COLO668 (cell line): ENCODE measurements at regions not wholly inside any gene's neighbourhood (a gene's known extent, or its start where the extent isn't known, plus 50 kb on each side); places are given as distances from the start of the nearest gene placed in this dataset.

ENCODE experiments used
- DNase-seq: peaks from one replicate; lab custom pipeline; 2025; ENCODE audit not compliant: unreplicated experiment; lab: John Stamatoyannopoulos, UW

DNA sequence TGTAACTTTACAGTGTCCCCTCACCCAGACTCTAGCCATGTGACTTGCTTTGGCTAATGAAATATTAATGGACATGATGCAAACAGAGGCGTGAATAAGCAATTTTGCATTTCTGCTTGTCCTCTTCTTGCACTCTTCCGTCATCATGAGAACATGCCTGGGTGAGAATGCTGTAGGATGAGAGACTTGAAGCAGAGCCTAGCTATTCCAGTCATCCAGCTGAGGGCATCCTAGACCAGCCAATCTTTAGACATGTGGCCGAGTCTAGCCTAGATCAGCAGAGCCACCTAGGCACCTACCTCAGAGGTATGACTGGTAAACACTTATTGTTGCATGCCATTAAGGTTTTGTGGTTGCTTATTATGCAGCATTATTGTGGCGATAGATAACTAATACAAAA, 450.5 kb upstream of the AZI2 start:
- peak; percentile 2 for DNase-seq

DNA sequence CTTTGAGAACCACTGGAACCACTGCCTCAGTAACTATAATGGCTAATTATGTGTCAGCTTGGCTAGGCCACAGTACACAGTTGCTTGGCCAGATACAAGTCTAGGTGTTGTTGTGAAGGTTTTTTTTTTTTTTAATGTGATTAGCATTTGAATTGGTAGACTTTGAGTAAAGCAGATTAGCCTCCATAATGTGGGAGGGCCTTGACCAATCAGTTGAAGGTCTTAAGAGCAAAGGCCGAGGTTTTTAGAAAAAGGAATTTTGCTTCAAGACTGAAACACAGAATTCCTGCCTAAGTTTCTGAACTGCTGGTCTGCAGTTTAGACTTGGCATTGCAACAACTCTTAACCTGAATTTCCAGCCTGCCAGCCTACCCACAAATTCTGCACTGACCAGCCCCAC, 451.6 kb upstream of the AZI2 start:
- no peak for DNase-seq

DNA sequence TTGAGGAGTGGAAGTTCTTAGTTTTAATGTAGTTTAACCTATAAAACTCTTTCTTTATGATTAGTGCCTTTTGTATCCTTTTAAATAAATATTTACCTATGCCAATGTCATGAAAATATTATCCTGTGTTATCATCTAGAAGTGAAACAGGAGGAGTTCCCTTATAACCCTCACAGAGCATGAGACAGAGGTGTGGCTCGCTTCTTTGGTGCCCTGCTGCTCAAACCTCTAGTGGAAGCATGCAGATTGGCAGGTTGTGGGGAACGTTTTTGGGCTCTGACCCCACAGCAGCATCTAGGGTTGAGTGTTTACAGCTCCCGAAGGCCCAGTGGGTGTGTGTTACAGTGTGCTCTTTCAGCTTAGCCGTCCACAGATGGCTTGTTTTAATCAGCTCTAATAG, 459.4 kb upstream of the AZI2 start:
- no peak for DNase-seq

DNA sequence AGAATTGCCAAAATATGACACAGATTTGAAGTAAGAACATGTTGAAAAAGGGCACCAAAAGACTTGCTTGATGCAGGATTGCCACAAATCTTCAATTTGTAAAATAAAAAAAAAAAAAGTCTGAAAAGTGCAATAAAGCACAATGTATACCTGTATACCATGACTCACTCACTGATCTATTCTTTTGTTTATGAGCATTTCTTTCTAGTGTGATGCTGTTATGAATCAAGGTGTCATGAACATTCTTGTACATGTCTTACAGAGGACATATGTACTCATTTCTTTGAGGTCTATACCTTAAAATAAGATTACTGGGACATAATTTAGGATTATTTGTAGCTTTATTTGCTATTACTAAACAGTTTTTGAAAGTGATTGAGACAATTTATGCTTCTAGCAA, 464.9 kb upstream of the RBMS3 start:
- DNase-seq: no peak

DNA sequence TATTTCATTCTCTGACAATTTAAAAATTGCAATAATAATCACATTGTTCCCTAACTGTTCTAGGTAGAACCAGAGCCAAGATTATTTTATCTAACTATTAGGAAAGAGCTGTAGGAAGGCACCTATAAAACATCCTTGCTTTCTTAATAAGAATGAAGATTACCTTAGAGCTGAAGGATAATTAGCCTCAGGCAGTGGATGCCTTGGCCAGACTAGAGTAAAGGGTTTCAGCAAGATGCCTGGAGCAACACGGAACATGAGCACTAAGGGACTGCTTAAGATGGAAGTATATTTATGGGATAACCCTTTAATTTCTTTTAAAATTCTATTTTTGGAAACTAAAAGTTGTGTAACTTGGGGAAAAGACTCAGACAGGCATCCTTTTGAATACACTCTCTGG, 456.6 kb upstream of the RBMS3 start:
- DNase-seq: no peak

DNA sequence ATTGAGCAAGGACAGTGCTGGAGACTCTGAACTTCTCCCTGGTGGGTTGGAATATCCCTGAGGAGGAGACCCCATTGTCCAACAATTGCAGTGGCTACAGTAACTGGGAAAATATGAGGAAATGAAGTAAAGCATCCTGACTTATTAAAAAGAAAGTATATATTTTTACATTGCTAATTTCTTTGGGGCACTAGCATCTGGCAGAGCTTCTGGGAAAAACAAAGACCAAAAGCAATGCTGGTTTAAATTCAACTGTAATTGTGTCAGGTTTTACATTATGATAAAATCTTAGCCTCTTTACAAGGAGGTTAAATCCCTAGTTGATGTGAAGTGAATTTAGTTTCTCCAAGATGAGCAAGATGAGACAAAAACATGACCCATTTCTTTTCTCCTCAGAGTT, 454.0 kb upstream of the RBMS3 start:
- no peak for DNase-seq

DNA sequence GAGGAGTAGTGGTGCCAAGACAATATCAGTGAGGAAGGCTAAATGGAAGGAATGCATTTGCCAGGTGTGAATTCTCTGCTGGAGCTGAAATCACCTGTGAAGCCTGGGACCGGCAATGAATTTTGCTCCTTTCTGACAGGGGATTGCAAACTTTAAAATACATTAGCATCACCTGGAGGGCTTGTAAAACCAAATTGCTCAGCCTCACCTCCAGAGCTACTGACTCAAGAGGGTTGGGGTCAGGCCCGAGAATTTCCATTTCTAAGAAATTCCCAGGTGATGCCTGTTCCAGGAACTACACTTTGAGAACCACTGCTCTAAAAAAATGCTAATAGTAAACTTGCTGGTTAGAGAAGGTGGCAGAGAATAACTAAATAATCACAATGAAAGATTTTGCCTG, 445.6 kb upstream of the RBMS3 start:
- no peak for DNase-seq

DNA sequence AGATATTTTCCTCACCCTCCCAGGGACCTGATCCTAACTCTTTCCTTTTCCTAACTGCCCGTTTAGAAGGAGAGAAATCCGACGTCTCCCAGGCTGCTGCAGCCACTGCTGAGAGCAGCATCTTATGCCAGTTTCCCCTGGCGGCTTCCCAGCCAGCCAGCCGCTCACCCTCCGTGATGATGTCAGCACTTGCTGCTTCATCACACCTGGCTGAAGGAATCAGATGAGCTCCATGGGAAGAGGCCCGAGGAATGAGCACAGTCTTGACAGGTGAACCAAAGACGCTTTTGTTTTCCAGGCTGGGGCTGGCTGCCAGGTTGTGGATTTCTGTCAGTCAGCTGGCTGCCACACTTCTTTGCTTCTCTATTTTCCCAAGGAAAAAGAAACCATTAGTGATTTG, 445.1 kb upstream of the RBMS3 start:
- no peak for DNase-seq

DNA sequence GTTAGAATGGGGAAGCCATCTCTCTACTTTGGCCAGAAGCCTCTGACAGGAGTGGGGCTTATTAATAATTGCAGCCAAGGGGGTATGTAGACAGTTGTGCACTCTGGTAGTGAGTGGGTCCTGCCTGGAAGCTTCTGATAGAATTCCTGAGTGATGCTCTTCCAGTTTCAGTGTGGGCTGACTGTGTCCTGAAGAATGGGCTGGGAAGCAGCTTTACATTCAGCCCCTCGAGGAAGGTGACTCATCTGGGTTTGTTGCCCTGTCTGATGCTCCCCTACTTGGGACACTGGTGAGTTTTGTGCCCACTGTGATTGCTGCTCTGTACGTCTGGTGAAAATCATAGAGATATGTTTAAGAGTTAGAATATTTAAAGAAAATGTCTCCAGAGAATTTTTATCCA, 444.7 kb upstream of the RBMS3 start:
- no peak for DNase-seq

DNA sequence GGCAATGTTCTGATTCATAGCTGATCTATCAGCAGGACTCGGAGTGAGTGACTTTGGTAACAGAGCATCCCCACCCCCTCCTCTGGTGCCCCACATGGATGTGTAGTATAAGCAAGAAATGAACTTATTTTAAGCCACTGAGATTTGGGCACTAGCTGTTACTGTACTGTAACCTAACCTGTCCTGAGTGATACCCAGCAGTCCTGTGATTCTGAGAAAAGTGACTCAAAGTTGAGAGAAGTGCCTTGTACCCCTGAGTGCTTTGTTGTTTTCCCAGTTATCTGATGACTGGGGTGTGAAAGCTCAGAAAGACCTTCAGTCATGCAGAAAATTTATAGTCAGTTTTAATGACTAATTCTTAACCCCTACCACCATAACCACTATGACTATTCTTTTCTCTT, 439.9 kb upstream of the RBMS3 start:
- no peak for DNase-seq

DNA sequence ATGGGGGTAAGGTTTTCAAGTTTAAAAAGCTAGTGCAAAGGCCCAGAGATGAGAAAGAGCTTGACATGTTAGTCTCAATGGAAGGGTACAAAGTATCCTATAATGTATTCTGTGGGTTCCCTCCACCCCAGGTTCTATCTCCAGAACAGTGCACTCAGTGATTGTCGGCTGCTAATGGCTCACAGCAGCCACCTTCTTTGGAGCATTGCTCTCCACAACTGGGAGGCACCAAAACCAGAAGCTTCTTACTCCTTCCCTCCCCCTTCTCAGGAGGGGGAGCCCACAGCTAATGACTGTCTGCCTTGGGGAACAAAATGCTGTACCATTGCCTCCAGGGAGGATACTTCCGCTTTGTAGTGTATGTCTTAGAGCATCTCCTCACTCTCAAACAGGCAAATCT, 439.4 kb upstream of the RBMS3 start:
- no peak for DNase-seq

DNA sequence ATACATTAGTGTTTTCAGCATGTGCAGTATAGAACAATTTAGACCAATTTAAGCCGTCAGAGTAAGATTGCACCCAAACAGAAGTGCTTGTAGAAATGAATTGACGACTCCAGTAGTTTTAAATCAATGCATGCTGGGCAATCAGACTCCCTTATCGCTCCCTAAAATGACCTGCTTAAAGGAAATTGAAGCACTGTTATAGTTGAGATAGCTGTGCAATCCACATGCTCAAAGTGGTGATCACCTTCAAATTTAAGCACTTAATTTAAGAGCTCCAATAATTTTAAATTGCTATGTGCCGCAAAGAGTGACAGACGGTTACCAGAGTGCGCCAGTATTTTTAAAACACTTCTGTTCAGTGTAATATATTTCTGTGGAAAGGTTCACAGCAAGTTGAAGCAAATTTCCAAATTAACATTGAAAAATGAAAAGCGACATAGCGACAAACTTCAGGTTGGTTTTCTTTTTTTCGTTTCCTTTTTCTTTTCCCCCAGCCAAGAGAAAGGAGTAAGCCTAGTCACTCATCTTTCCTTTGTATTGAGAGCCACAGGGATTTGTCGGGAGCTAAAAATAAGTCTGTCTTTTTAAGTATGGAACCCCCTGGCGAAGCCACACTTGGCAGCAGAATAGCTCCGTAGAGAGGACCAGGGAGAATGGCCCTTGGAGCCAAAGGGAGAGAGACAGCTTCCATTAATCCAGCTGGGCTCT, 436.4 kb upstream of the RBMS3 start:
- DNase-seq: no peak

DNA sequence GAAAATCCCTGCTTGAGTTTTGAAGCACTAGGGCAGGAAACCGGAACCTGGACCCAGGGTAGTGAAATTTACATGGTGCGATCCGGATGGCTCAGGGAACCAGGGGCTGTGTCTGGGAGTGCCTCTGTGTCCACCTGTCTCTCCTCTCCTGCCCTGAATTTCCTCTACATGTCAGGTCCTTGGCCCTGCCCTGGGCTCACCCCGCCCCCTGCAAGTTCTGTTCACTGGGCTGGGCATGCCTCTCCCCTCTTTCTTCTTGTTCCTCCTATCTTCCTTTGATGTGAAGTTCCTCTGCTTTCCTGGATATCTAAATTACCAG, 435.9 kb upstream of the RBMS3 start:
- no peak for DNase-seq

DNA sequence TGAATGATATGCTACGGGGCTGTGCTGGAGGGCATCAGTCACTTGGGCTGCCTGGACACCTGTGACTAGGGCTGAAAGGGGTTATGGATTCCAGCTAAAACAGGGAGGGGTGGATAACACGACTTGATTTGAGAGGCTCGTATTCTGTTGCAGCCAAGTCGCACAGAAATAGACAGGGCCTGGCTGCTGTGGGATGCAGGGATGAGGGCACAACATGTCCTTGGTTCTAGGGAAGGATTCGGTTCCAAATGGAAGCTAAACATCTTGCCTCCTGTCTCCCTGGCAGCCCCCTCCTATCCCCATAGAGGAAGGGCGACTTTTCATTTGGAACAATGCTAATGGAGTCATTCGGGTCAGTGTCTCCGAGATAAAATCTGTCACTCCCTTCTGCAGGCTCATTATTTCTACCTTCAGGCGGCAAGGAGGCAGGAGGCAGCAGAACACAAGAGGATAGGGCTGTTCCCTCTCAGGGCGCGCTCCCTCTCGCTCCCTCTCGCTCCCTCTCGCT, 433.8 kb upstream of the RBMS3 start:
- no peak for DNase-seq

DNA sequence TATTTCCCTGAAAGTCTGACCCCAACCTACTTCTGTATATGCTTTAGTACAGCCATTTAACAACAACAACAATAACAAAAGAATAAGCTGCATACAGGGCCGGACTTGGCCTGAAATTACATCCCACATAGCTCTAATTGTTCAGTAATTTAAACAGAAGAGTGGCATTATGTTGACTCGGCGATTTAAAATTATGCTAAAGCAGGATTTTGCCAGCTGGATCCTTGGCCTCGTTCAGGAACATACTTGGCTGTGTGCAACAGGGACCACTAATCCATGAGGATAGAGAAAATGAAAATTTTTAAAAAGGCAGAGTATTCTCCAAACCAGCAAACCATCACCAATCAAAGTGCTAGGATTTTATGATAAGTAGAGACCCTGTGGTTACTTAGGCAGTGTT, 433.1 kb upstream of the RBMS3 start:
- DNase-seq: no peak

DNA sequence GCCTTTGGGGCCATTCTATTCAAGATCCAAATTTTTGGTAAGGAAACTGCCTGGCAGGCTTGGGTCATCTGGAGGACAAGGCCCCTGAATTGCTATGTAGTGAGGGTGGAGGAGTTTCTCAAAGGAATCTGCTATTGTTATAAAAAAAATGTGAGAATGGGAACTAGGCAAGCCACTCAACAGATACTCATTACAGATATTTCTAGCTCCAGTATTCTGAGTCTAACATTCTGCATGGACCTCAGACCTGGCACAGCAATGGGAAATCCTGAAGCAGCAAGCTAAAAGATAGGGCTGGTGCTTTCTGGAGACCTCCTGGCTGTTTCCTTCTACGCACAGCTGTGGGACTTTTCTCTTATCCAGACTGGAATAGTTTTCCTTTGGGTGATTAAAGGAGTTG, 430.7 kb upstream of the RBMS3 start:
- no peak for DNase-seq

DNA sequence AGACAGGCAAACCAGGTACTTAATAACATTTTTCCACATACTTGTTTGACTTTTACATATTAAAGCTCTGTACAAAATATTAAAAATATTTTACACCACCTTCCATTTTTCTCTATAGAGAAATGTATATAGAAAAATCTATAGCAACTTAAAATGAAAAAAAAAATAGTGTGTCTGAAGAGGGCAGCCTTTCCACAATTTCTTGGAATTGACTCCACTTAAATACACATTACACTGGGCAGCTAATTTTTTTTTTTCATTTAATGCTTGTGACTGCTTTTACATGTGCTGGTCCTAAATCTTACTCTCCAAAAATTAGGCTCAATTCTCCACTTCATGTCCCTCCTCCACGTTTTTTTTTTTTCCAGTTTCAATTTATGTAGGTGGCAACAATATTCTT, 427.0 kb upstream of the RBMS3 start:
- no peak for DNase-seq

DNA sequence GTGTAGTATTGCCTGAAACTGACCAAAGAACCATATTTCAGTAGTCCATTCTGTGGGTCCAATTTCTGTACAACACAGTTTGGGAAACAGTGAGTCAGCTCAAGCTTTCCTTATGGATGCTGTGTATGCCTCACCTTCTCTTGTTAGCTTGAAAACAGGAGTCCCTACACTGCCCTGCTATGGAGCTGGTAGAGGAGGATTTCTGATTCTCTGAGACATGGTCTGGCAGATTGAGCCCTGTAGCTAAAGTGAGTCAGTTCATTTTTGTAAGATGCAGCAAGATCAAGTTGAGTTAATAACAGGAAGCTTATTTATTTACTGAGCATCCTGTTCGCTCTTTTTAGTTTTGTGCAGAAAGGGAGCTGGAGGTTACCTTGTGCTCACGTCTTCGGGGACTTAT, 424.1 kb upstream of the RBMS3 start:
- no peak for DNase-seq

DNA sequence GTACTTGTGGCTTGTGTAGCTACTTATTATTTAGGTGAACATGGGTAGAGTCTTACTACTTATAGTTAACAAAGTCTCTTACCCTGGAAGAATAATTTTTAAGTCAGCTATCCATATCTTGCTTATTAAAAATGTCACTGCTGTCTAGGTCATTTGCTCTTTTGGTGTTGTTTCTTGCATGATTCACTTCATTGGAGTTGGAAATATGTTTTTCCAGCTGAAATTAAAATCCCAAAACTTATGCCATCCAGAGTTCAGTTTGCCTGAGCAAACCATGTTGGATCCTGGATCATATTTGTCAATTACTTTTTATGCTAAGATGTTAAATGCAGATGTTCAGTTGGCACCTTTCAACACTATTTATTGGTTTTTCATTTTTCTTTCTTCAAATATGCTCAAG, 421.0 kb upstream of the RBMS3 start:
- no peak for DNase-seq

DNA sequence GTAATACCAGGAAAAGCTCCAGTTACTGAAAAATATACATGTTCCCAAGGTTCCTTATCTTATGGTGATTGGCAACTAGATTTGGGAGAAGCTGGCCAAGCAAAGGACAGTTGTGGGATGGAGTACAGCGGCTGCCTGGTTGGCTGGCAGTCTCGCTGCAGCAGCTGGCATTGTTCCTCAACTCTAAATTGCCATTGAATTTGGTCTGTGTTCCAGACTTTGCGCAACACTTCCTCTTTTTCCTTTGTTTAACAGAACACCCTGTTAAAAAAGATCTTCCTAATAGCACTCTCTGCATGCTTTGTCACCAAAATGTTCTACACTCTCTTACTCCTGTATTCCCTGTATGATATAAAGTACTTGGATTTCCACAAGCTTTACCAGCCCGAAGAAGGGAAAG, 420.6 kb upstream of the RBMS3 start:
- no peak for DNase-seq

DNA sequence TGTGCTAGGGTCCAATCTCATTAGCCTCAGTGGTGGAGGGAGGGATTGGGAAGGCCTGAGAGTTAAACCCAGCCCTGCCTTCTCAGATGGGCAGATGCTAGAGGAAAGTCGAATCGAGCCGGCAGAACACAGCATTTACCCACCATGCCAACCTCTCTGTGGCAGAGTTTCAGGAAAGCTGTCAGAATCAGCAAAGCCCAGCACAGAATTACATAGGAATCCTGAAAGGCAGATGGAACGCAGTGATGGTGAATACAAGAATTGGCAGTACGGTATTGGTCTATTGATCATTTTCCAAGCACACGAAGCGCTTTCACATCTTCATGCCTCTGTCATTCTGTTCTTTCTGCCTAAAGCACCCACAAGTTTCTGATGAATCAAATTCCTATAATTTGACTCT, 417.7 kb upstream of the RBMS3 start:
- DNase-seq: no peak

DNA sequence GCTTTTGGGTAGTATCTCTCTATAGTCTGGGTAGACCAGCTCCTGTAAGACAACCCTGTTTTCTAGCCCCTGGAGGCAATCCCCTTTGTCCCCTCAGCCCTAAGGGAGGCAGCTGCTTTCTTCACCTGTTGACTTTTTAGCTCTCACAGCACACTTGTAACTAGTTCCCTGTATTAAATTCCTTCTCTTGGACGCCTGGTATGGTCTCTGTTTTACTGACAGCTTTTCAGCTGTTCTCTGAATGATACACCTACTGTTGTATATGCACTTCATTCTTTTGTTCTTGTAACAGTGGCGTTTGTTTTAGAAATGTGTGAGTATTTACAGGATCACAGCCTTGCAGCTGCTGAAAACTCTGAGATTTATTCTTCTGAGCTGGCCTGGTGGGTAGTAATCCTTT, 413.0 kb upstream of the RBMS3 start:
- peak; percentile 5 for DNase-seq

DNA sequence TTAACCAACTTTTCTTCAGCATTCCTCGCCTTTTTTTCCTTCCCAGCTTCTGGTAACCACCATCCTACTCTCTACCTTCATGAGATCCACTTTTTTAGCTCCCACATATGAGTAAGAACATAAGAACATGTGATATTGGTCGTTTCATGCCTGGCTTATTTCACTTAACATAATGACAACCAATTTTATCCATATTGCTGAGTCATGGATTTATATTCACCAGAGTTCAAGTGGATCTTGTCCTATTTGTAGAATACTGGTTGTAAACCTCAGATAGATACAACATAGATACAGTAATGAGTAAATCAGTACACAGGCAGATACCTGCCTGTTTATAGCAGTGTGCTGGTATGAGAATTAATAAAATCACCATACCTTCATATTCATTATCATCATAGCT, 412.0 kb upstream of the RBMS3 start:
- no peak for DNase-seq

DNA sequence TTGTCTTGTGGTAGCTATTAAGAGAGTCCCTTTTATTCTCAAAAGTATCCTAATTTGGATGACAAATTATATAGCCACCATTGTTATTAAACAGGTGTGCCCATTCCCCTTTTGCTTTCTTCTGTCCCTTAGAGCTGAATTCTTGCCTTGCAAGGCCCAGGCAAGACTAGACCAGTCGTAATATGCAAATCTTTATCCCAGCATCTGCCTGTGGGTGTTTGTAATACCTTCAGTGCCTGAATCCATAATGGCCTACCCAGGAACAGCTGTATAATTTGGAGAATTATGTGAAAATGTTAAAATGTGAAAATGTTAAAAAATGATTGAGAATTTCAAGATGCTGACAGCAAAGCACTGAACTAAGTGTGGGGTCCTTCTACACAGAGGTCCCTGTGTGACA, 403.0 kb upstream of the RBMS3 start:
- DNase-seq: no peak
